PC-3 (cell line): ENCODE measurements at regions not wholly inside any gene's neighbourhood (a gene's known extent, or its start where the extent isn't known, plus 50 kb on each side); places are given as distances from the start of the nearest gene placed in this dataset.

Experiments used
- ATAC-seq: fragments of 200-7000 bp; cut with Tn5 transposase; 2 replicates; pipeline ENCODE4 v1.9.1; 2020; ENCODE audit warnings: mild to moderate bottlenecking, moderate library complexity
- BruUV-seq: library from RNA; stranded (reverse); fragments of 400-500 nt; replicated peaks from 2 replicates; lab custom pipeline; 2021; lab: Mats Ljungman, UMichigan
- CTCF ChIA-PET: fragments of 300-600 bp; sonication (Branson Sonifier 250); formaldehyde crosslinking; loops from one replicate; lab custom pipeline; 2022; ENCODE audit warnings: antibody characterized with exemption; lab: Charles Lee
- POLR2A ChIA-PET: fragments of 300-600 bp; sonication (Branson Sonifier 250); formaldehyde crosslinking; loops from one replicate; lab custom pipeline; 2022; ENCODE audit warnings: antibody characterized with exemption; ENCODE audit not compliant: unreplicated experiment; lab: Charles Lee
- DNase-seq: peaks from one replicate; pipeline ENCODE4 v3.0.0-alpha.2; 2015
- H2AFZ ChIP-seq: fragments of 300-600 bp; sonication (generic); 2 replicates; pipeline ENCODE4 v1.6.0; 2016; ENCODE audit warnings: antibody characterized with exemption, low read length
- H3F3A ChIP-seq: fragments of 300-600 bp; sonication (generic); one replicate; pipeline ENCODE4 v1.6.0; 2017; ENCODE audit warnings: antibody characterized with exemption, low read length, control low read depth, mild to moderate bottlenecking; ENCODE audit not compliant: unreplicated experiment
- H3K27ac ChIP-seq: fragments of 300-600 bp; sonication (generic); 2 replicates; pipeline ENCODE4 v1.5.1; 2016; ENCODE audit warnings: mild to moderate bottlenecking, low read length
- H3K27me3 ChIP-seq: fragments of 300-600 bp; sonication (generic); 2 replicates; pipeline ENCODE4 v1.6.1; 2016; ENCODE audit warnings: low read length, mixed read lengths
- H3K36me3 ChIP-seq: fragments of 300-600 bp; sonication (generic); 2 replicates; pipeline ENCODE4 v1.6.1; 2016; ENCODE audit warnings: low read depth, mixed run types, low read length, mixed read lengths
- H3K4me1 ChIP-seq: fragments of 300-600 bp; sonication (generic); 2 replicates; pipeline ENCODE4 v1.5.1; 2016; ENCODE audit warnings: low read length; ENCODE audit not compliant: insufficient read depth
- H3K4me2 ChIP-seq: fragments of 300-600 bp; sonication (generic); 2 replicates; pipeline ENCODE4 v1.6.0; 2016; ENCODE audit warnings: low read length
- H3K4me3 ChIP-seq: fragments of 300-600 bp; sonication (generic); 2 replicates; pipeline ENCODE4 v1.5.1; 2016; ENCODE audit warnings: mild to moderate bottlenecking, low read length, mixed read lengths
- H3K79me2 ChIP-seq: fragments of 300-600 bp; sonication (generic); 2 replicates; pipeline ENCODE4 v1.6.1; 2017; ENCODE audit warnings: low read length, mixed read lengths
- H3K9ac ChIP-seq: fragments of 300-600 bp; sonication (generic); 2 replicates; pipeline ENCODE4 v1.6.0; 2016; ENCODE audit warnings: mild to moderate bottlenecking, low read length
- H3K9me2 ChIP-seq: fragments of 300-600 bp; sonication (generic); replicated peaks from 2 replicates; pipeline ENCODE4 v1.6.1; 2016; ENCODE audit warnings: mixed run types, low read length, mixed read lengths
- H3K9me3 ChIP-seq: fragments of 300-600 bp; sonication (generic); 2 replicates; pipeline ENCODE4 v1.6.1; 2016; ENCODE audit warnings: low read length, mixed read lengths
- H4K20me1 ChIP-seq: fragments of 300-600 bp; sonication (generic); 2 replicates; pipeline ENCODE4 v1.6.1; 2016; ENCODE audit warnings: low read length, mixed read lengths
- CTCF ChIP-seq: fragments of 300-600 bp; sonication (generic); conservative IDR thresholded peaks from 2 replicates; pipeline ENCODE4 v1.5.1; 2017; ENCODE audit warnings: antibody characterized with exemption, low read depth, mild to moderate bottlenecking, low read length
- EZH2 ChIP-seq: fragments of 300-600 bp; sonication (generic); IDR thresholded peaks from one replicate; pipeline ENCODE4 v1.6.1; 2017; ENCODE audit warnings: antibody characterized with exemption, mild to moderate bottlenecking, low read length; ENCODE audit not compliant: unreplicated experiment
- EZH2phosphoT487 ChIP-seq: fragments of 300-600 bp; sonication (generic); IDR thresholded peaks from 2 replicates; pipeline ENCODE4 v1.6.1; 2018; ENCODE audit warnings: mild to moderate bottlenecking, antibody characterized with exemption, low read length, borderline replicate concordance
- intact Hi-C: fragments of 100-400 bp; cut with micrococcal nuclease; formaldehyde crosslinking; loops from 2 replicates; pipeline ENCODE4 v1.9.0; 2023

DNA sequence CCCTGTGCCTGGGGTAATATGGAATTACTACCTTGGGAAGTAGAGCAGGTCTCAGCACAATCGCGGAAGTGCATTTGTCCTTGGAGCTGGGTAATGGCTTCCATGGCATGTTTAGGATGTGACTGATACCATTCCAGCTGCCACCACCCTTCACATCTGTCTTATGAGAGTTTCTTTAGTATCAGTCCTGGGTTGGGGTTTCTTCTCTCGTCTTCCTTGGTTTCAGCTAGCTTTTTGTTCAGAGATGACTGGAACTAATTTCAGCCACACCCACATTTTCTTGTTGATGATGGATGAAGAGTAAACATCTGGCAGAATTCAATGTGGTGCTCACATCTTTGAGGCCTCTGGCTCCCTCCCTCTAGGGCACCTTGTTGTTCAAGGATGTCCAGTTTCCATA, 212.9 kb upstream of the SOX21 start:
- no peaks in the 10 kb centered on the region for H3K9me2 ChIP-seq
- H3K4me2 ChIP-seq: no peak overlapping the region
- ChIA-PET CTCF (no interaction called here), POLR2A (no interaction called here)
- H3K79me2 ChIP-seq: no peaks in the 10 kb centered on the region
- no TSS peak for BruUV-seq
- TF ChIP-seq EZH2: no peak
- no peak for TF ChIP-seq EZH2phosphoT487
- TF ChIP-seq CTCF: no peak
- intact Hi-C loops: no loop called here
- ATAC-seq (no peak), DNase-seq (no peak)
- no peaks in the 10 kb centered on the region for H4K20me1 ChIP-seq
- no peaks in the 10 kb centered on the region for H3F3A ChIP-seq
- no peak overlapping the region for H3K4me3 ChIP-seq
- H2AFZ ChIP-seq: no peak overlapping the region
- no peaks in the 10 kb centered on the region for H3K9me3 ChIP-seq
- H3K27me3 ChIP-seq: no peaks in the 10 kb centered on the region
- H3K4me1 ChIP-seq: no peaks in the 10 kb centered on the region
- no peak overlapping the region for H3K27ac ChIP-seq
- H3K9ac ChIP-seq: no peak overlapping the region
- no peaks in the 10 kb centered on the region for H3K36me3 ChIP-seq

GRCh38 chr13:94921181-94921580, 208.8 kb upstream of the SOX21 start:
- no peaks in the 10 kb centered on the region for H3K27me3 ChIP-seq
- no TSS peak for BruUV-seq
- ChIA-PET POLR2A (interaction anchor here (0.6 kb wide), 1 partner anchor 227 kb away, joined by 4 read pairs; no protein-coding TSS in a partner anchor), CTCF (interaction anchor here (0.6 kb wide), 1 partner anchor 247 kb away, joined by 4 read pairs; no protein-coding TSS in a partner anchor)
- H2AFZ ChIP-seq: no peak overlapping the region
- no peaks in the 10 kb centered on the region for H4K20me1 ChIP-seq
- ATAC-seq (no peak), DNase-seq (no peak)
- intact Hi-C loops: no loop called here
- H3F3A ChIP-seq: no peaks in the 10 kb centered on the region
- no peak for TF ChIP-seq CTCF
- TF ChIP-seq EZH2: no peak
- TF ChIP-seq EZH2phosphoT487: no peak
- H3K9ac ChIP-seq: no peak overlapping the region
- no peaks in the 10 kb centered on the region for H3K9me2 ChIP-seq
- H3K36me3 ChIP-seq: no peaks in the 10 kb centered on the region
- H3K4me2 ChIP-seq: no peak overlapping the region
- no peaks in the 10 kb centered on the region for H3K9me3 ChIP-seq
- H3K4me1 ChIP-seq: no peaks in the 10 kb centered on the region
- no peak overlapping the region for H3K4me3 ChIP-seq
- no peak overlapping the region for H3K27ac ChIP-seq
- no peaks in the 10 kb centered on the region for H3K79me2 ChIP-seq

DNA sequence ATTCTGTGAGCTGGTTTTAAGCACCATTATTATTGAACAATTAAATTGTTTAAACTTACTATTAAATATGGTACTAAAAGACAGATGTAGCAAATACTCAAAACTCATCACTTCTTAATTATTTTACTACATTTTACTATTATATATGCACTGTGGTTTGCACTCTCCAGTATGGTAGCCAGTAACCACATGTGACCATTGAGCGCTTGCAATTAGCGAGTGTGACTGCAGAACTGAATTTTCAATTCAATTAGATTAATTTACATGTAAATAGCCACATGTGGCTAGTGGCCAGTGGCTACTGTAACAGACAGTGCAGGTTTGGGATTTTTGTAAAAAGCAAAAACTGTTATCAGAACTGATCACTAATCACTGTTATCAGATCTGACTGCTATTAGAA, 208.2 kb upstream of the SOX21 start:
- intact Hi-C loops: no loop called here
- ATAC-seq: no peak
- no peak overlapping the region for H3K9ac ChIP-seq
- no peaks in the 10 kb centered on the region for H3K79me2 ChIP-seq
- H2AFZ ChIP-seq: no peak overlapping the region
- H3K27me3 ChIP-seq: no peaks in the 10 kb centered on the region
- DNase-seq: no peak
- H3K4me1 ChIP-seq: no peaks in the 10 kb centered on the region
- no peaks in the 10 kb centered on the region for H3K9me2 ChIP-seq
- POLR2A ChIA-PET: no interaction called here
- BruUV-seq: no TSS peak
- no peaks in the 10 kb centered on the region for H3K36me3 ChIP-seq
- no peaks in the 10 kb centered on the region for H4K20me1 ChIP-seq
- no peaks in the 10 kb centered on the region for H3K9me3 ChIP-seq
- TF ChIP-seq EZH2: no peak
- CTCF ChIA-PET: interaction anchor here (0.6 kb wide), 1 partner anchor 246 kb away, joined by 4 read pairs; no protein-coding TSS in a partner anchor
- H3K4me2 ChIP-seq: no peak overlapping the region
- no peaks in the 10 kb centered on the region for H3F3A ChIP-seq
- no peak overlapping the region for H3K27ac ChIP-seq
- H3K4me3 ChIP-seq: no peak overlapping the region
